WTC11 (cell line): ENCODE measurements at regions not wholly inside any gene's neighbourhood (a gene's known extent, or its start where the extent isn't known, plus 50 kb on each side); places are given as distances from the start of the nearest gene placed in this dataset.
"Not testable (repeated sequence)": the region's sequence is repeated elsewhere in the genome, so short reads cannot be mapped to it uniquely, and the experiment has no call there.

Source experiments
- ATAC-seq: fragments of 200-7000 bp; cut with Tn5 transposase; 2 replicates; pipeline ENCODE4 v1.10.0; 2021; ENCODE audit warnings: mild to moderate bottlenecking, moderate library complexity
- CTCF ChIA-PET: fragments of 300-600 bp; sonication (Branson Sonifier 250); formaldehyde crosslinking; loops from one replicate; lab custom pipeline; 2021; ENCODE audit warnings: antibody characterized with exemption; lab: Charles Lee
- POLR2A ChIA-PET: fragments of 350-600 bp; sonication (Branson Sonifier 250); formaldehyde crosslinking; loops from one replicate; lab custom pipeline; 2021; ENCODE audit warnings: antibody characterized with exemption; lab: Charles Lee
- DNase-seq: peaks from one replicate; pipeline ENCODE4 v3.0.0; 2021; ENCODE audit warnings: low spot score
- H3K27ac Mint-ChIP-seq: 2 replicates; pipeline ENCODE4 v1.8.0; 2021; ENCODE audit warnings: mixed read lengths
- H3K27me3 Mint-ChIP-seq: 2 replicates; pipeline ENCODE4 v1.8.0; 2021; ENCODE audit warnings: low read depth, mild to moderate bottlenecking, moderate library complexity, mixed read lengths
- H3K36me3 Mint-ChIP-seq: 2 replicates; pipeline ENCODE4 v1.8.0; 2021; ENCODE audit warnings: mixed read lengths
- H3K4me1 Mint-ChIP-seq: 2 replicates; pipeline ENCODE4 v1.8.0; 2022; ENCODE audit warnings: mixed read lengths
- H3K4me3 Mint-ChIP-seq: 2 replicates; pipeline ENCODE4 v1.8.0; 2021; ENCODE audit warnings: mild to moderate bottlenecking, moderate library complexity, mixed read lengths
- H3K9me3 Mint-ChIP-seq: 2 replicates; pipeline ENCODE4 v1.8.0; 2021; ENCODE audit warnings: mixed read lengths
- ATF2 ChIP-seq: sonication (generic); formaldehyde crosslinking; IDR thresholded peaks from 2 replicates; pipeline ENCODE4 v1.8.1; 2022; ENCODE audit warnings: low read depth, missing genetic modification reagents, borderline replicate concordance
- CBFB ChIP-seq: sonication (generic); formaldehyde crosslinking; IDR thresholded peaks from 2 replicates; pipeline ENCODE4 v1.8.1; 2022; ENCODE audit warnings: mild to moderate bottlenecking, low read depth, missing genetic modification reagents
- CREM ChIP-seq: sonication (generic); formaldehyde crosslinking; IDR thresholded peaks from 2 replicates; pipeline ENCODE4 v1.8.1; 2022; ENCODE audit warnings: mild to moderate bottlenecking, missing genetic modification reagents, moderate library complexity
- ELF4 ChIP-seq: sonication (generic); formaldehyde crosslinking; IDR thresholded peaks from 2 replicates; pipeline ENCODE4 v1.8.1; 2022; ENCODE audit warnings: low read depth, mild to moderate bottlenecking, moderate library complexity, missing genetic modification reagents
- ETV6 ChIP-seq: sonication (generic); formaldehyde crosslinking; IDR thresholded peaks from 2 replicates; pipeline ENCODE4 v1.8.1; 2022; ENCODE audit warnings: mild to moderate bottlenecking, missing genetic modification reagents
- HMGA2 ChIP-seq: fragments of 250-450 bp; sonication (Bioruptor Pico); IDR thresholded peaks from 2 replicates; pipeline ENCODE4 v1.4.0; 2021; ENCODE audit warnings: mild to moderate bottlenecking, moderate library complexity
- KAT7 ChIP-seq: sonication (generic); formaldehyde crosslinking; IDR thresholded peaks from 2 replicates; pipeline ENCODE4 v1.8.1; 2023; ENCODE audit warnings: missing genetic modification reagents, mild to moderate bottlenecking, borderline replicate concordance
- MXD4 ChIP-seq: fragments of 250-450 bp; sonication (Bioruptor Pico); IDR thresholded peaks from 2 replicates; pipeline ENCODE4 v1.8.0; 2021; ENCODE audit warnings: mild to moderate bottlenecking, moderate library complexity, borderline replicate concordance
- OVOL2 ChIP-seq: fragments of 250-450 bp; sonication (Bioruptor Pico); IDR thresholded peaks from 2 replicates; pipeline ENCODE4 v1.9.0; 2021; ENCODE audit warnings: mild to moderate bottlenecking, borderline replicate concordance
- PRRX2 ChIP-seq: fragments of 250-450 bp; sonication (Bioruptor Pico); IDR thresholded peaks from 2 replicates; pipeline ENCODE4 v1.8.0; 2021; ENCODE audit warnings: mild to moderate bottlenecking
- RORB ChIP-seq: fragments of 250-450 bp; sonication (Bioruptor Pico); IDR thresholded peaks from 2 replicates; pipeline ENCODE4 v1.9.0; 2021; ENCODE audit warnings: mild to moderate bottlenecking
- SMAD3 ChIP-seq: sonication (generic); formaldehyde crosslinking; IDR thresholded peaks from 2 replicates; pipeline ENCODE4 v1.8.0; 2022; ENCODE audit warnings: missing genetic modification reagents, mild to moderate bottlenecking, borderline replicate concordance
- STAT6 ChIP-seq: sonication (generic); formaldehyde crosslinking; conservative IDR thresholded peaks from 2 replicates; pipeline ENCODE4 v1.8.1; 2023; ENCODE audit warnings: mild to moderate bottlenecking, low read depth, missing genetic modification reagents, moderate library complexity
- TP53 ChIP-seq: sonication (generic); formaldehyde crosslinking; IDR thresholded peaks from 2 replicates; pipeline ENCODE4 v1.8.1; 2023; ENCODE audit warnings: mild to moderate bottlenecking, missing genetic modification reagents
- ZBTB21 ChIP-seq: sonication (generic); formaldehyde crosslinking; IDR thresholded peaks from 2 replicates; pipeline ENCODE4 v1.8.1; 2023; ENCODE audit warnings: mild to moderate bottlenecking, missing genetic modification reagents, borderline replicate concordance
- ZBTB43 ChIP-seq: sonication (generic); formaldehyde crosslinking; IDR thresholded peaks from 2 replicates; pipeline ENCODE4 v1.8.1; 2023; ENCODE audit warnings: mild to moderate bottlenecking, missing genetic modification reagents
- ZMAT4 ChIP-seq: fragments of 250-450 bp; sonication (Bioruptor Pico); IDR thresholded peaks from 2 replicates; pipeline ENCODE4 v1.9.0; 2021; ENCODE audit warnings: mild to moderate bottlenecking
- ZNF263 ChIP-seq: sonication (generic); formaldehyde crosslinking; IDR thresholded peaks from 2 replicates; pipeline ENCODE4 v1.8.1; 2022; ENCODE audit warnings: low read depth, mild to moderate bottlenecking, moderate library complexity, missing genetic modification reagents
- ZNF396 ChIP-seq: fragments of 250-450 bp; sonication (Bioruptor Pico); IDR thresholded peaks from 2 replicates; pipeline ENCODE4 v1.8.0; 2021; ENCODE audit warnings: mild to moderate bottlenecking, moderate library complexity, borderline replicate concordance
- ZNF512 ChIP-seq: sonication (generic); formaldehyde crosslinking; IDR thresholded peaks from 2 replicates; pipeline ENCODE4 v1.8.1; 2022; ENCODE audit warnings: missing genetic modification reagents, borderline replicate concordance
- ZNF671 ChIP-seq: fragments of 250-450 bp; sonication (Bioruptor Pico); IDR thresholded peaks from 2 replicates; pipeline ENCODE4 v1.8.0; 2021; ENCODE audit warnings: mild to moderate bottlenecking

- TF ChIP-seq ZNF512 (CRISPR knock-in tag): no peak
- no peak for TF ChIP-seq TP53
- TF ChIP-seq RORB (CRISPR knock-in tag): no peak
These were observed 80.2 kb downstream of the ANKEF1 start (continued) for GRCh38 chr20:10115021-10115420.

GRCh38 chr20:10119336-10119735 is 84.5 kb downstream of the ANKEF1 start:
- Mint-ChIP-seq H3K27me3 (no peaks in the 10 kb centered on the region; the same call in none of the 2 replicates), H3K4me1 (peaks cover 7% of the 10 kb centered on the region), H3K9me3 (peaks cover 31% of the 10 kb centered on the region)
- no peak for ATAC-seq
- POLR2A ChIA-PET: no interaction called here
- TF ChIP-seq HMGA2 (CRISPR knock-in tag) (no peak), ZNF396 (CRISPR knock-in tag) (no peak), STAT6 (CRISPR knock-in tag) (no peak)
- TF ChIP-seq, all 79 proteins: peak for 0
- CTCF ChIA-PET: no interaction called here
- peaks cover 26% of the 10 kb centered on the region for H3K36me3 Mint-ChIP-seq
- no peak overlapping the region for H3K4me3 Mint-ChIP-seq
- H3K27ac Mint-ChIP-seq: no peak overlapping the region
- no peak for DNase-seq

- CTCF ChIA-PET, POLR2A ChIA-PET, H3K4me1 Mint-ChIP-seq, H3K4me3 Mint-ChIP-seq, DNase-seq, H3K27me3 Mint-ChIP-seq, H3K27ac Mint-ChIP-seq, ATAC-seq: not testable (repeated sequence)
- Mint-ChIP-seq H3K36me3 (peaks cover 39% of the 10 kb centered on the region), H3K9me3 (peaks cover 47% of the 10 kb centered on the region)
These were observed 90.1 kb downstream of the ANKEF1 start for GRCh38 chr20:10124883-10125282.

GRCh38 chr20:10125757-10126156 is 91.0 kb downstream of the ANKEF1 start:
- DNase-seq: no peak
- no peaks in the 10 kb centered on the region; the same call in none of the 2 replicates for H3K27me3 Mint-ChIP-seq
- H3K4me1 Mint-ChIP-seq: no peaks in the 10 kb centered on the region
- ATAC-seq: no peak
- no peak overlapping the region for H3K27ac Mint-ChIP-seq
- H3K36me3 Mint-ChIP-seq: peaks cover 39% of the 10 kb centered on the region
- peaks cover 47% of the 10 kb centered on the region for H3K9me3 Mint-ChIP-seq
- ChIA-PET CTCF (no interaction called here), POLR2A (no interaction called here)
- H3K4me3 Mint-ChIP-seq: no peak overlapping the region
- no peak for TF ChIP-seq OVOL2 (CRISPR knock-in tag)
- no peak for TF ChIP-seq ELF4 (CRISPR knock-in tag)
- TF ChIP-seq ZBTB43 (CRISPR knock-in tag): no peak
- TF ChIP-seq PRRX2: no peak
- no peak for TF ChIP-seq SMAD3 (CRISPR knock-in tag)
- no peak for TF ChIP-seq KAT7 (CRISPR knock-in tag)
- no peak for TF ChIP-seq CREM (CRISPR knock-in tag)
- no peak for TF ChIP-seq HMGA2 (CRISPR knock-in tag)
- TF ChIP-seq MXD4 (CRISPR knock-in tag): no peak
- TF ChIP-seq ATF2 (CRISPR knock-in tag): no peak
- TF ChIP-seq ZBTB21 (CRISPR knock-in tag): no peak
- TF ChIP-seq ZNF263 (CRISPR knock-in tag): no peak
- TF ChIP-seq ZNF671 (CRISPR knock-in tag): no peak
- TF ChIP-seq ETV6 (CRISPR knock-in tag): no peak
- no peak for TF ChIP-seq ZMAT4 (CRISPR knock-in tag)
- no peak for TF ChIP-seq CBFB (CRISPR knock-in tag)
